ENCODE measurements at regions not wholly inside any gene's neighbourhood (a gene's known extent, or its start where the extent isn't known, plus 50 kb on each side); places are given as distances from the start of the nearest gene placed in this dataset.

DNA sequence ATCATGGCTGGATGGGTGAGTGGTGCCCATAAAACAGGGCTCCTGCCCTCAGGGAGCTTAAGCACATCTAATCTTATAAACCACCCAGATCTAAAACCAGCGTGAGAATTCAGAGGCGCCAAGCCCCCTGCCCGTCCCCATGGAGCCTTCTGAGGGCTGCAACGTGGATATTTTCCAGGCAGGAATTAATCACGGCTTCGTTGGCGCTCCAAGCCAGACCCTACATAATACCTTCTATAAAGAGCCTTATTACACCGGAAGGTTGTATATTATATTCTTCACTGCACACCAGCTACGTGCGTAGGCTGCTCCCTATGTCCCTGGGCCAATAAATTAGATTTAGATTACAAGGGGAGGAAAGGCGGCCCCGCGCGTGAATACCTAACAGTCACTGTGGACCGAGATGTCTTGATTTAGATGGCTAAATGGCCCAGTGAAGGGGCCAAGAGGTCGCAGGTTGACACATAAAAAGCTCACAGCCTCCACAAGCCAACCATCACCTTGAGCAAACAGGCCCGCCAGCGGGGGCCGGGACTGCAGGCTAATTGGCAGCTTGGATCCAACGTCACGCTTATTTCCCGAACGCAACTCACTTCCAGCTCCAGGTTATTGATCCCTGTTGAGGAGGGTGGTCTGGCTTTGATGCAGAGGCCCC, 64.7 kb upstream of the APCDD1L start:
- no peak for TF ChIP-seq POLR2AphosphoS5 (IDR thresholded peaks at IDR 0.05)
- no peak for TF ChIP-seq CTCF (IDR thresholded peaks at IDR 0.05)
- no peak for TF ChIP-seq POLR2A (IDR thresholded peaks at IDR 0.05)
- TF ChIP-seq EP300 (IDR thresholded peaks at IDR 0.05) = no peak

Measured in suprapubic skin (tissue), 4 donors.